Keratinocyte (primary cell): ENCODE measurements at regions not wholly inside any gene's neighbourhood (a gene's known extent, or its start where the extent isn't known, plus 50 kb on each side); places are given as distances from the start of the nearest gene placed in this dataset.

Experiments used
- CTCF ChIP-seq, 3 experiments: IDR thresholded peaks in 1 of 3; conservative IDR thresholded peaks in 1 of 3; optimal IDR thresholded peaks in 1 of 3; 2 replicates in 2 of 3; 3 replicates in 1 of 3; pipeline versions ENCODE3 to v1.5.1; 2011; ENCODE audit warnings: low read length in 3 of 3, mild to moderate bottlenecking in 3 of 3, moderate library complexity in 2 of 3, control low read depth in 1 of 3, inconsistent platforms in 1 of 3; ENCODE audit not compliant: insufficient read depth in 2 of 3; ENCODE audit errors: extremely low read depth in 1 of 3
- EZH2 ChIP-seq: IDR thresholded peaks from one replicate; pipeline ENCODE4 v1.6.1; 2012; ENCODE audit warnings: inconsistent platforms, mild to moderate bottlenecking, low read length, moderate library complexity

- TF ChIP-seq CTCF (optimal IDR thresholded peaks at IDR 0.05 in 1 of 3, IDR thresholded peaks at IDR 0.05 in 1 of 3, conservative IDR thresholded peaks at IDR 0.05 in 1 of 3; ENCODE audit: extremely low read depth in 1 of 3, insufficient read depth in 2 of 3, low read length in 3 of 3) (no peak), EZH2 (no peak)
These were observed 352.8 kb upstream of the SYNCRIP start for GRCh38 chr6:85995339-85996033.
